ENCODE measurements at regions not wholly inside any gene's neighbourhood (a gene's known extent, or its start where the extent isn't known, plus 50 kb on each side); places are given as distances from the start of the nearest gene placed in this dataset.

DNA sequence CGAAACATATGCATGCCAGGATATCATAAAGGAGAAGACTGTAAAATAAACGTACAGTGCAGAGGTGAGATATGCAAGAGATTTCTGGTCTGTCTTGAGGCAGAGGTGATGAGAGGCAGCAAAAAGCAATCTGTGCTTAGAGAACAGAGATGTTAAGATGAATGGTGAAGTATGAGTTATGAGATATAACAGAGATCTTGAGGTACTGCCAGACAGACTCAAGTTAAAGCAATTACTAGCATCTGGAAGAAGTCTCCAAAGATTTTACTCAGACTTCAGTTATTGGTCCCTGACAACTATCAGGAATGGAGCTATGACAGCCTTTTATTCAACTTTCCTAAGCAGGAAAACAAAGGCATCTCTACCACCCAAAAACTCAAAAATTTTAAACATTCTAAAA, 122.8 kb upstream of the DST start:
- TF ChIP-seq, protein P1, sequence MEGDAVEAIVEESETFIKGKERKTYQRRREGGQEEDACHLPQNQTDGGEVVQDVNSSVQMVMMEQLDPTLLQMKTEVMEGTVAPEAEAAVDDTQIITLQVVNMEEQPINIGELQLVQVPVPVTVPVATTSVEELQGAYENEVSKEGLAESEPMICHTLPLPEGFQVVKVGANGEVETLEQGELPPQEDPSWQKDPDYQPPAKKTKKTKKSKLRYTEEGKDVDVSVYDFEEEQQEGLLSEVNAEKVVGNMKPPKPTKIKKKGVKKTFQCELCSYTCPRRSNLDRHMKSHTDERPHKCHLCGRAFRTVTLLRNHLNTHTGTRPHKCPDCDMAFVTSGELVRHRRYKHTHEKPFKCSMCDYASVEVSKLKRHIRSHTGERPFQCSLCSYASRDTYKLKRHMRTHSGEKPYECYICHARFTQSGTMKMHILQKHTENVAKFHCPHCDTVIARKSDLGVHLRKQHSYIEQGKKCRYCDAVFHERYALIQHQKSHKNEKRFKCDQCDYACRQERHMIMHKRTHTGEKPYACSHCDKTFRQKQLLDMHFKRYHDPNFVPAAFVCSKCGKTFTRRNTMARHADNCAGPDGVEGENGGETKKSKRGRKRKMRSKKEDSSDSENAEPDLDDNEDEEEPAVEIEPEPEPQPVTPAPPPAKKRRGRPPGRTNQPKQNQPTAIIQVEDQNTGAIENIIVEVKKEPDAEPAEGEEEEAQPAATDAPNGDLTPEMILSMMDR (IDR thresholded peaks at IDR 0.05; ENCODE audit: low read depth, low read length, poor library complexity, severe bottlenecking), result no peak
- no peak for TF ChIP-seq EZH2phosphoT487 (IDR thresholded peaks at IDR 0.05; ENCODE audit: borderline replicate concordance, low read length)

All from DOHH2 (cell line).